H9 (cell line): ENCODE measurements at regions not wholly inside any gene's neighbourhood (a gene's known extent, or its start where the extent isn't known, plus 50 kb on each side); places are given as distances from the start of the nearest gene placed in this dataset.

Experiments used
- DNase-seq: peaks from one replicate; pipeline ENCODE4 v3.0.0-alpha.2; 2017
- H2AFZ ChIP-seq: one replicate; pipeline ENCODE4 v1.6.1; 2013; ENCODE audit warnings: mild to moderate bottlenecking, low read length, control low read depth, moderate library complexity
- H2AK5ac ChIP-seq: 2 replicates; pipeline ENCODE4 v1.6.1; 2013; ENCODE audit warnings: low read length, control low read depth, mixed read lengths; ENCODE audit not compliant: insufficient read length
- H2BK120ac ChIP-seq: one replicate; pipeline ENCODE4 v1.6.1; 2013; ENCODE audit warnings: low read depth, mild to moderate bottlenecking, low read length, control low read depth, inconsistent platforms; ENCODE audit not compliant: poor library complexity, severe bottlenecking
- H2BK12ac ChIP-seq: 2 replicates; pipeline ENCODE4 v1.6.1; 2013; ENCODE audit warnings: low read length, control low read depth, mixed read lengths, low read depth; ENCODE audit not compliant: insufficient read length
- H2BK15ac ChIP-seq: 2 replicates; pipeline ENCODE4 v1.6.1; 2013; ENCODE audit warnings: low read depth, low read length, control low read depth
- H2BK20ac ChIP-seq: one replicate; pipeline ENCODE4 v1.6.1; 2013; ENCODE audit warnings: low read depth, mild to moderate bottlenecking, low read length, control low read depth, inconsistent platforms; ENCODE audit not compliant: poor library complexity, severe bottlenecking
- H2BK5ac ChIP-seq: 2 replicates; pipeline ENCODE4 v1.6.1; 2013; ENCODE audit warnings: low read length, control low read depth, mixed read lengths; ENCODE audit not compliant: insufficient read length
- H3K14ac ChIP-seq: 2 replicates; pipeline ENCODE4 v1.6.1; 2013; ENCODE audit warnings: low read length, control low read depth; ENCODE audit not compliant: insufficient read depth
- H3K18ac ChIP-seq: 2 replicates; pipeline ENCODE4 v1.6.1; 2013; ENCODE audit warnings: low read depth, mild to moderate bottlenecking, mixed read lengths, low read length, control low read depth; ENCODE audit not compliant: insufficient read length
- H3K23ac ChIP-seq: 2 replicates; pipeline ENCODE4 v1.6.1; 2013; ENCODE audit warnings: low read length, control low read depth, mixed read lengths, low read depth; ENCODE audit not compliant: insufficient read length
- H3K23me2 ChIP-seq: 2 replicates; pipeline ENCODE4 v1.6.1; 2013; ENCODE audit warnings: low read depth, mild to moderate bottlenecking, mixed read lengths, low read length, control low read depth; ENCODE audit not compliant: insufficient read length, poor library complexity, severe bottlenecking
- H3K27ac ChIP-seq: 2 replicates; pipeline ENCODE4 v1.5.1; 2013; ENCODE audit warnings: low read length, control low read depth, mixed read lengths, low read depth; ENCODE audit not compliant: insufficient read length
- H3K27me3 ChIP-seq: 2 replicates; pipeline ENCODE4 v1.6.1; 2013; ENCODE audit warnings: low read length, control low read depth, inconsistent platforms; ENCODE audit not compliant: insufficient read depth
- H3K4ac ChIP-seq: 2 replicates; pipeline ENCODE4 v1.6.1; 2013; ENCODE audit warnings: low read depth, mild to moderate bottlenecking, control low read depth, inconsistent platforms, low read length, moderate library complexity
- H3K4me1 ChIP-seq: 2 replicates; pipeline ENCODE4 v1.6.1; 2013; ENCODE audit warnings: low read length, control low read depth, inconsistent platforms; ENCODE audit not compliant: insufficient read depth
- H3K4me2 ChIP-seq: 2 replicates; pipeline ENCODE4 v1.6.1; 2013; ENCODE audit warnings: low read length, control low read depth, mixed read lengths; ENCODE audit not compliant: insufficient read length, insufficient read depth
- H3K56ac ChIP-seq: 2 replicates; pipeline ENCODE4 v1.6.1; 2013; ENCODE audit warnings: low read depth, mild to moderate bottlenecking, mixed read lengths, low read length, control low read depth; ENCODE audit not compliant: insufficient read length
- H3K79me1 ChIP-seq: 2 replicates; pipeline ENCODE4 v1.6.1; 2013; ENCODE audit warnings: low read depth, mild to moderate bottlenecking, moderate library complexity, low read length, control low read depth, inconsistent platforms; ENCODE audit not compliant: insufficient read depth, poor library complexity, severe bottlenecking
- H3K79me2 ChIP-seq: 2 replicates; pipeline ENCODE4 v1.6.1; 2013; ENCODE audit warnings: low read length, control low read depth, inconsistent platforms; ENCODE audit not compliant: insufficient read depth
- H3K9ac ChIP-seq: 2 replicates; pipeline ENCODE4 v1.6.1; 2013; ENCODE audit warnings: low read length, control low read depth, mixed read lengths; ENCODE audit not compliant: insufficient read length; ENCODE audit errors: extremely low read depth
- H3K9me3 ChIP-seq: one replicate; pipeline ENCODE4 v1.6.1; 2013; ENCODE audit warnings: low read depth, low read length, inconsistent platforms; ENCODE audit not compliant: control insufficient read depth
- H3T11ph ChIP-seq: one replicate; pipeline ENCODE4 v1.6.1; 2013; ENCODE audit warnings: mild to moderate bottlenecking, low read length, control low read depth, inconsistent platforms
- H4K20me1 ChIP-seq: one replicate; pipeline ENCODE4 v1.6.1; 2013; ENCODE audit not compliant: control insufficient read depth, insufficient read length, insufficient read depth
- H4K5ac ChIP-seq: 2 replicates; pipeline ENCODE4 v1.6.1; 2013; ENCODE audit warnings: low read depth, mild to moderate bottlenecking, mixed read lengths, low read length, control low read depth; ENCODE audit not compliant: insufficient read length
- H4K8ac ChIP-seq: replicated peaks from 2 replicates; pipeline ENCODE4 v1.6.1; 2013; ENCODE audit warnings: low read length, control low read depth, mixed read lengths, low read depth; ENCODE audit not compliant: insufficient read length
- H4K91ac ChIP-seq: 2 replicates; pipeline ENCODE4 v1.6.1; 2013; ENCODE audit warnings: low read depth, mild to moderate bottlenecking, moderate library complexity, mixed read lengths, low read length, control low read depth; ENCODE audit not compliant: insufficient read length
- H3K27ac Mint-ChIP-seq, 3 experiments: 2 replicates in 2 of 3; 3 replicates in 1 of 3; pipeline ENCODE4 v1.8.0; 2020 to 2021; ENCODE audit warnings: mixed read lengths in 3 of 3, mild to moderate bottlenecking in 1 of 3, moderate library complexity in 1 of 3
- H3K27me3 Mint-ChIP-seq: 2 replicates; pipeline ENCODE4 v1.8.0; 2021; ENCODE audit warnings: low read depth, mild to moderate bottlenecking, moderate library complexity, mixed read lengths
- H3K36me3 Mint-ChIP-seq, 3 experiments: 2 replicates in 2 of 3; 3 replicates in 1 of 3; pipeline ENCODE4 v1.8.0; 2020 to 2021; ENCODE audit warnings: low read depth in 3 of 3, mixed read lengths in 3 of 3; ENCODE audit not compliant: insufficient read depth in 1 of 3
- H3K4me1 Mint-ChIP-seq, 2 experiments: 2 replicates each; pipeline ENCODE4 v1.8.0; 2020; ENCODE audit warnings: mixed read lengths in 2 of 2
- H3K4me3 Mint-ChIP-seq, 2 experiments: 2 replicates in 1 of 2; 3 replicates in 1 of 2; pipeline ENCODE4 v1.8.0; 2020 to 2021; ENCODE audit warnings: mild to moderate bottlenecking in 2 of 2, mixed read lengths in 2 of 2, moderate library complexity in 1 of 2
- H3K9me3 Mint-ChIP-seq, 2 experiments: 2 replicates in 1 of 2; 3 replicates in 1 of 2; pipeline ENCODE4 v1.8.0; 2020; ENCODE audit warnings: mild to moderate bottlenecking in 2 of 2, mixed read lengths in 2 of 2, moderate library complexity in 1 of 2
- CTCF ChIP-seq: fragments of 200-600 bp; sonication (generic); conservative IDR thresholded peaks from 3 replicates; pipeline ENCODE4 v1.8.0; 2021; ENCODE audit warnings: antibody characterized with exemption, mild to moderate bottlenecking
- WGBS: extraction: QIAGEN DNeasy Blood & Tissue Kit; methylation state at CpG from one replicate; pipeline ENCODE4 v1.1.7; 2013; ENCODE audit warnings: missing lambda C conversion rate, low lambda C conversion rate, mixed read lengths; ENCODE audit not compliant: insufficient read length; ENCODE audit errors: extremely low coverage; 5-methylcytosine and 5-hydroxymethylcytosine counted together

GRCh38 chr4:180418819-180419531 is 1824.2 kb upstream of the TENM3 start:
- no peak for DNase-seq
- Histone ChIP-seq H3K9ac (no peak overlapping the region), H3K14ac (no peak overlapping the region), H2BK20ac (no peak overlapping the region), H4K91ac (no peak overlapping the region), H3K27ac (no peak overlapping the region), H2BK12ac (no peak overlapping the region), H3K79me2 (no peaks in the 10 kb centered on the region), H2BK5ac (no peak overlapping the region), H3K79me1 (no peaks in the 10 kb centered on the region), H2BK120ac (no peak overlapping the region), H3K23ac (no peak overlapping the region), H2BK15ac (no peak overlapping the region), H3K4me1 (no peaks in the 10 kb centered on the region), H4K20me1 (no peaks in the 10 kb centered on the region), H2AK5ac (no peak overlapping the region), H3K9me3 (no peaks in the 10 kb centered on the region), H3K27me3 (no peaks in the 10 kb centered on the region), H4K5ac (no peak overlapping the region), H3K4me2 (no peak overlapping the region), H3K4ac (no peak overlapping the region), H3T11ph (no peak overlapping the region), H2AFZ (no peak overlapping the region), H3K56ac (no peak overlapping the region), H3K23me2 (no peaks in the 10 kb centered on the region), H4K8ac (no peak overlapping the region), H3K18ac (no peak overlapping the region)
- Mint-ChIP-seq H3K27me3 (no peaks in the 10 kb centered on the region), H3K4me3 (no peak overlapping the region), H3K9me3 (no peaks in the 10 kb centered on the region), H3K4me1 (no peaks in the 10 kb centered on the region), H3K27ac (no peak overlapping the region), H3K36me3 (no peaks in the 10 kb centered on the region)
- no peak for TF ChIP-seq CTCF
- WGBS: no CpG with 5 or more reads among the region's 6 CpGs
